ENCODE measurements at regions not wholly inside any gene's neighbourhood (a gene's known extent, or its start where the extent isn't known, plus 50 kb on each side); places are given as distances from the start of the nearest gene placed in this dataset.

DNA sequence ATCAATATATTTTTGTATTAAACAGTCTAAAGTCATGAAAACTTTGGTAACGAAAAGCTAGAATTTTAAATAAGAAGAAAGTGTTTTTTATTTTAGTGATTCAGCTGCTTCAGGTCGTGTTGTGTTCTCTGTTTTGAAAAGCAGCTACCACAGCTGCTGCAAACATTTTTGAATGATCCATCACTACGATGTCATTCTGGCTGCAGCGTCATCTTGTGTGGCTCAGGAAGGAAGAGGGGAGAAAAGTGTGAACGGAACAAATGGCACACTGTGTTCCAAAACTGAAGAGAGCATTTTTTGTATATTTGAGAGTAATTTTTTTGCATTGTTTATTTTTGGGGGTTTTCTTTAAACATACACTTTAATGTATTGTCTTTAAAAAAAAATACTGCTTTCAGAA, 323.0 kb upstream of the ADGRL2 start:
- TF ChIP-seq, protein P1, sequence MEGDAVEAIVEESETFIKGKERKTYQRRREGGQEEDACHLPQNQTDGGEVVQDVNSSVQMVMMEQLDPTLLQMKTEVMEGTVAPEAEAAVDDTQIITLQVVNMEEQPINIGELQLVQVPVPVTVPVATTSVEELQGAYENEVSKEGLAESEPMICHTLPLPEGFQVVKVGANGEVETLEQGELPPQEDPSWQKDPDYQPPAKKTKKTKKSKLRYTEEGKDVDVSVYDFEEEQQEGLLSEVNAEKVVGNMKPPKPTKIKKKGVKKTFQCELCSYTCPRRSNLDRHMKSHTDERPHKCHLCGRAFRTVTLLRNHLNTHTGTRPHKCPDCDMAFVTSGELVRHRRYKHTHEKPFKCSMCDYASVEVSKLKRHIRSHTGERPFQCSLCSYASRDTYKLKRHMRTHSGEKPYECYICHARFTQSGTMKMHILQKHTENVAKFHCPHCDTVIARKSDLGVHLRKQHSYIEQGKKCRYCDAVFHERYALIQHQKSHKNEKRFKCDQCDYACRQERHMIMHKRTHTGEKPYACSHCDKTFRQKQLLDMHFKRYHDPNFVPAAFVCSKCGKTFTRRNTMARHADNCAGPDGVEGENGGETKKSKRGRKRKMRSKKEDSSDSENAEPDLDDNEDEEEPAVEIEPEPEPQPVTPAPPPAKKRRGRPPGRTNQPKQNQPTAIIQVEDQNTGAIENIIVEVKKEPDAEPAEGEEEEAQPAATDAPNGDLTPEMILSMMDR (IDR thresholded peaks at IDR 0.05), result no peak
- no peak for TF ChIP-seq ZFX (IDR thresholded peaks at IDR 0.05; ENCODE audit: borderline replicate concordance)
